GM19438 (cell line): ENCODE measurements at regions not wholly inside any gene's neighbourhood (a gene's known extent, or its start where the extent isn't known, plus 50 kb on each side); places are given as distances from the start of the nearest gene placed in this dataset.
"Not testable (repeated sequence)": the region's sequence is repeated elsewhere in the genome, so short reads cannot be mapped to it uniquely, and the experiment has no call there.

Experiments used
- ATAC-seq: cut with Tn5 transposase; IDR thresholded peaks from one replicate; pipeline ENCODE4 v1.9.1; 2021; ENCODE audit warnings: low read depth; ENCODE audit not compliant: unreplicated experiment

GRCh38 chr16:21487956-21488355 is 111.4 kb upstream of the METTL9 start:
- not testable (repeated sequence) for ATAC-seq

- ATAC-seq, result not testable (repeated sequence)
Observed at GRCh38 chr16:21499046-21499445, 100.3 kb upstream of the METTL9 start.

GRCh38 chr16:21501223-21501868 is 98.0 kb upstream of the METTL9 start:
- peak; percentile 55 for ATAC-seq

- peak; percentile 51 for ATAC-seq
Observed at GRCh38 chr16:21501869-21502667, 97.3 kb upstream of the METTL9 start.

- not testable (repeated sequence) for ATAC-seq
Observed at GRCh38 chr16:21503574-21503920, 95.8 kb upstream of the METTL9 start.

GRCh38 chr16:21503941-21504832 is 95.2 kb upstream of the METTL9 start:
- ATAC-seq, result not testable (repeated sequence)

- not testable (repeated sequence) for ATAC-seq
Observed at GRCh38 chr16:21505751-21506520, 93.4 kb upstream of the METTL9 start.

GRCh38 chr16:21506857-21507456 is 92.4 kb upstream of the METTL9 start:
- ATAC-seq, result peak; percentile 53

- not testable (repeated sequence) for ATAC-seq
Observed at GRCh38 chr16:21507631-21508305, 91.6 kb upstream of the METTL9 start.

- ATAC-seq, result not testable (repeated sequence)
Observed at GRCh38 chr16:21508661-21509436, 90.5 kb upstream of the METTL9 start.

- not testable (repeated sequence) for ATAC-seq
Observed at GRCh38 chr16:21509437-21510086, 89.8 kb upstream of the METTL9 start.

GRCh38 chr16:21510869-21511255 is 88.5 kb upstream of the METTL9 start:
- ATAC-seq, result not testable (repeated sequence)

GRCh38 chr16:21511315-21512210 is 87.8 kb upstream of the METTL9 start:
- not testable (repeated sequence) for ATAC-seq

GRCh38 chr16:21512280-21513192 is 86.8 kb upstream of the METTL9 start:
- ATAC-seq, result not testable (repeated sequence)

- ATAC-seq, result not testable (repeated sequence)
Observed at GRCh38 chr16:21513337-21513741, 86.0 kb upstream of the METTL9 start.
